ENCODE measurements at regions not wholly inside any gene's neighbourhood (a gene's known extent, or its start where the extent isn't known, plus 50 kb on each side); places are given as distances from the start of the nearest gene placed in this dataset.

GRCh38 chr1:234958066-234958705, 170.5 kb downstream of the TOMM20 start:
- Histone ChIP-seq H3K27me3 (ENCODE audit: insufficient read depth, low read length) (peaks cover 6% of the 10 kb centered on the region; the same call in 1 of the 2 replicates), H3K9ac (ENCODE audit: low read length) (0 out of 2 replicates have a peak overlapping the region, but pooled peaks have one; percentile 10), H3K9me3 (ENCODE audit: control insufficient read depth in 1 of 2, insufficient read depth in 1 of 2, low read depth in 1 of 2, low read length in 2 of 2) (no peaks in the 10 kb centered on the region), H3K4me2 (ENCODE audit: low read length) (peak overlapping the region; percentile 56), H3K4me3 (replicated peaks in 1 of 2; ENCODE audit: low read depth in 1 of 2, low read length in 2 of 2) (no peak overlapping the region), H3K79me2 (ENCODE audit: insufficient read depth, low read length) (no peaks in the 10 kb centered on the region), H3K27ac (ENCODE audit: low read depth, low read length) (peak overlapping the region; percentile 6; the same call in 1 of the 2 replicates), H3K9me2 (ENCODE audit: insufficient read depth) (no peaks in the 10 kb centered on the region), H3K36me3 (ENCODE audit: control insufficient read depth in 1 of 2, insufficient read depth in 2 of 2, low read length in 2 of 2) (no peaks in the 10 kb centered on the region), H4K20me1 (ENCODE audit: insufficient read depth) (no peaks in the 10 kb centered on the region), H3K4me1 (ENCODE audit: control insufficient read depth in 1 of 2, insufficient read depth in 2 of 2, low read length in 2 of 2) (peaks cover 21 to 33% of the 10 kb centered on the region in 2 experiments), H2AFZ (ENCODE audit: low read depth, low read length, poor library complexity, severe bottlenecking) (no peak overlapping the region)
- TF ChIP-seq ZNF274 (IDR thresholded peaks at IDR 0.05; ENCODE audit: low read depth, low read length) (no peak), TCF7L2 (IDR thresholded peaks at IDR 0.05; ENCODE audit: borderline replicate concordance, extremely low read depth, insufficient read depth, insufficient read length) (no peak), FOSL1 (IDR thresholded peaks at IDR 0.05; ENCODE audit: low read depth) (no peak), EZH2 (IDR thresholded peaks at IDR 0.05) (no peak), MAX (IDR thresholded peaks at IDR 0.05) (no peak), SP1 (IDR thresholded peaks at IDR 0.05; ENCODE audit: low read depth) (no peak), CBX3 (IDR thresholded peaks at IDR 0.05; ENCODE audit: low read depth) (no peak), CEBPB (IDR thresholded peaks at IDR 0.05; ENCODE audit: low read depth) (no peak), YY1 (IDR thresholded peaks at IDR 0.05; ENCODE audit: extremely low read depth, insufficient replicate concordance, low read depth, low read length) (no peak), POLR2AphosphoS5 (IDR thresholded peaks at IDR 0.05; ENCODE audit: low read depth, low read length) (no peak), POLR2A (IDR thresholded peaks at IDR 0.05; ENCODE audit: borderline replicate concordance, extremely low read depth, insufficient read depth, insufficient read length) (no peak), EGR1 (IDR thresholded peaks at IDR 0.05; ENCODE audit: low read depth) (no peak)
- POLR2A ChIA-PET, result no interaction called here
- BruUV-seq (replicated peaks), result no TSS peak
- DNase-seq (ENCODE audit: low read depth, low spot score), result no peak
- intact Hi-C loops (cut with micrococcal nuclease), result no loop called here
- ATAC-seq, result peak; percentile 29
- RAD21 ChIA-PET (ENCODE audit: low non-redundant PET in 1 of 2, low total read pairs in 2 of 2, uncharacterized antibody in 2 of 2, unreplicated experiment in 2 of 2), result interaction anchor here in 1 of 2 experiments (1.0 kb wide), 1 partner anchor 234 kb away, joined by 3 read pairs; no protein-coding TSS in a partner anchor
- CTCF ChIA-PET, result no interaction called here
